HEK293T (cell line): ENCODE measurements at regions not wholly inside any gene's neighbourhood (a gene's known extent, or its start where the extent isn't known, plus 50 kb on each side); places are given as distances from the start of the nearest gene placed in this dataset.

ENCODE experiments used
- FOXA1 ChIP-seq: fragments of 450-650 bp; IDR thresholded peaks from 2 replicates; pipeline ENCODE4 v1.6.1; 2016; ENCODE audit warnings: mild to moderate bottlenecking
- FOXK2 ChIP-seq: fragments of 450-650 bp; IDR thresholded peaks from 2 replicates; pipeline ENCODE4 v1.6.1; 2016; ENCODE audit warnings: mild to moderate bottlenecking
- FOXM1 ChIP-seq: fragments of 450-650 bp; IDR thresholded peaks from 2 replicates; pipeline ENCODE4 v1.6.1; 2017; ENCODE audit warnings: mild to moderate bottlenecking, borderline replicate concordance
- SP1 ChIP-seq: fragments of 450-650 bp; IDR thresholded peaks from 2 replicates; pipeline ENCODE4 v1.6.1; 2017
- SUZ12 ChIP-seq: fragments of 450-650 bp; IDR thresholded peaks from 2 replicates; pipeline ENCODE4 v1.6.1; 2016; ENCODE audit warnings: mild to moderate bottlenecking
- TARDBP ChIP-seq: fragments of 450-650 bp; IDR thresholded peaks from 2 replicates; pipeline ENCODE4 v1.6.1; 2016
- ZNF384 ChIP-seq: fragments of 450-650 bp; IDR thresholded peaks from 2 replicates; pipeline ENCODE4 v1.6.1; 2016

DNA sequence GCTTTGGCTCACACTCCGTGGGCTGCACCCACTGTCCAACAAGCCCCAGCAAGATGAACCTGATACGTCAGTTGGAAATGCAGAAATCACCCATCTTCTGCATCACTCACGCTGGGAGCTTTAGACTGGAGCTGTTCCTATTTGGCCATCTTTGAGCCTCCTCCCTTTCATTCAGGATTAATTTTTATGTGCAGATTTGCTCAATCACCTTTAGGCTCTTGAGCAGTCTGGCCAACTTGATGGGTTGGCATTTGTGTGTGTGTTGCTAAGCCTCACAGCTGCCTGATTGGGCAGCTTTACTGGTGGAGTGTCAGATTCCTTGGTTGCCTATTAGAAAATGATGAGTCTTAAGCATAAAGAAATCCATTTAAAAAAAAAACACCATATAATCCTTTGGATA, 236.1 kb downstream of the KIF20B start:
- TF ChIP-seq ZNF384 (no peak), TARDBP (no peak), SP1 (no peak), FOXM1 (no peak), FOXA1 (no peak), SUZ12 (no peak), FOXK2 (no peak)
